ENCODE measurements at regions not wholly inside any gene's neighbourhood (a gene's known extent, or its start where the extent isn't known, plus 50 kb on each side); places are given as distances from the start of the nearest gene placed in this dataset.

GRCh38 chr1:178587096-178587495 is 74.2 kb downstream of the TEX35 start:
- no peak overlapping the region for H2AFZ ChIP-seq (ENCODE audit: low read length)
- H2BK120ac ChIP-seq (replicated peaks; ENCODE audit: low read depth, low read length): no peak overlapping the region
- H3K36me3 ChIP-seq (ENCODE audit: control insufficient read depth in 2 of 4, insufficient read depth in 4 of 4, low read length in 3 of 4): no peaks in the 10 kb centered on the region
- H2BK12ac ChIP-seq (ENCODE audit: low read depth, low read length): no peak overlapping the region
- no peaks in the 10 kb centered on the region for H4K20me1 ChIP-seq (replicated peaks in 1 of 2; ENCODE audit: control insufficient read depth in 1 of 2, insufficient read depth in 2 of 2, low read length in 2 of 2)
- H3K27me3 ChIP-seq (replicated peaks in 1 of 4; ENCODE audit: control insufficient read depth in 3 of 4, extremely low read depth in 1 of 4, insufficient read depth in 3 of 4, low read length in 3 of 4): peaks cover 3 to 10% (median 5%) of the 10 kb centered on the region in 4 experiments; a peak in 6 of 7 replicates
- H3K23ac ChIP-seq (ENCODE audit: insufficient read length): no peak overlapping the region
- no peak overlapping the region for H3K14ac ChIP-seq (ENCODE audit: insufficient read length)
- no peak overlapping the region for H3K4ac ChIP-seq (replicated peaks; ENCODE audit: insufficient read length, low read depth, low read length)
- H3K79me1 ChIP-seq (ENCODE audit: low read depth, low read length): no peaks in the 10 kb centered on the region
- H3K9me3 ChIP-seq (ENCODE audit: insufficient read depth in 2 of 2, low read depth in 1 of 2, low read length in 1 of 2): peaks cover 0 to 3% of the 10 kb centered on the region in 2 experiments; a peak in 1 of 4 replicates
- no peak overlapping the region for H4K8ac ChIP-seq (ENCODE audit: extremely low read depth, insufficient read depth, low read length)
- ChIA-PET POLR2A (ENCODE audit: partially characterized antibody) (no interaction called here), CTCF (ENCODE audit: partially characterized antibody) (interaction anchor here (1.2 to 4.5 kb wide), 15 partner anchors 10 to 167 kb away, joined by 4 to 28 read pairs (median 6); no protein-coding TSS in a partner anchor)
- H2BK15ac ChIP-seq (ENCODE audit: low read length): no peak overlapping the region
- no peak overlapping the region for H3K4me2 ChIP-seq (ENCODE audit: insufficient read depth in 1 of 2, low read depth in 2 of 2, low read length in 2 of 2)
- no peak overlapping the region for H3K4me3 ChIP-seq (ENCODE audit: extremely low read depth in 1 of 4, insufficient read depth in 2 of 4, low read depth in 3 of 4, low read length in 4 of 4)
- TF ChIP-seq CHD2 (IDR thresholded peaks at IDR 0.05; ENCODE audit: low read length): no peak
- TF ChIP-seq TAF7 (optimal IDR thresholded peaks at IDR 0.05; ENCODE audit: borderline replicate concordance, low read depth, low read length): no peak
- TF ChIP-seq FOSL1 (IDR thresholded peaks at IDR 0.05; ENCODE audit: insufficient read depth, low read depth, low read length): no peak
- TF ChIP-seq CEBPB (IDR thresholded peaks at IDR 0.05; ENCODE audit: low read depth, low read length): no peak
- TF ChIP-seq KDM4A (IDR thresholded peaks at IDR 0.05; ENCODE audit: low read depth, low read length, severe bottlenecking): no peak
- no peak overlapping the region for H2BK20ac ChIP-seq (ENCODE audit: low read length)
- peaks cover 0 to under 1% (median under 1%) of the 10 kb centered on the region in 4 experiments; a peak in 2 of 7 replicates for H3K4me1 ChIP-seq (replicated peaks in 1 of 4; ENCODE audit: control insufficient read depth in 3 of 4, insufficient read depth in 4 of 4, low read length in 3 of 4)
- no peaks in the 10 kb centered on the region for H3K79me2 ChIP-seq (ENCODE audit: control insufficient read depth in 1 of 2, insufficient read depth in 2 of 2, low read length in 2 of 2)
- H3K56ac ChIP-seq (replicated peaks; ENCODE audit: insufficient read length, low read depth, low read length): no peak overlapping the region
- H3K23me2 ChIP-seq (ENCODE audit: low read depth, low read length): no peaks in the 10 kb centered on the region
- H2BK5ac ChIP-seq (ENCODE audit: low read depth, low read length): no peak overlapping the region
- FAIRE-seq: no peak
- no peak overlapping the region for H3K9ac ChIP-seq (replicated peaks in 1 of 4; ENCODE audit: extremely low read depth in 1 of 4, low read depth in 3 of 4, low read length in 3 of 4)
- no peak overlapping the region for H2AK5ac ChIP-seq (ENCODE audit: low read depth, low read length)
- no peak overlapping the region for H3K18ac ChIP-seq (ENCODE audit: extremely low read depth, low read length)
- no peak overlapping the region for H4K5ac ChIP-seq (ENCODE audit: insufficient read length, low read depth, low read length)
- 92% methylated on average over 5 of the region's 5 CpGs; no CpG with 5 or more reads in 1 of the 2 experiments for WGBS, 2 experiments (ENCODE audit: extremely low coverage in 1 of 2, insufficient coverage in 1 of 2, insufficient read length in 1 of 2, insufficient replicate concordance in 2 of 2, low coverage in 1 of 2, low lambda C conversion rate in 2 of 2, missing lambda C conversion rate in 1 of 2)
- no peak for DNase-seq (ENCODE audit: low read depth in 1 of 2, low spot score in 2 of 2)
- no peak overlapping the region for H4K91ac ChIP-seq (replicated peaks; ENCODE audit: insufficient read length, low read length)
- H3K27ac ChIP-seq (ENCODE audit: low read depth, low read length): no peak overlapping the region
